ENCODE measurements at regions not wholly inside any gene's neighbourhood (a gene's known extent, or its start where the extent isn't known, plus 50 kb on each side); places are given as distances from the start of the nearest gene placed in this dataset.
A peak's percentile ranks its signal among the peaks of the same experiment; 100 is the strongest.
"Not testable (repeated sequence)": the region's sequence is repeated elsewhere in the genome, so short reads cannot be mapped to it uniquely, and the experiment has no call there.

DNA sequence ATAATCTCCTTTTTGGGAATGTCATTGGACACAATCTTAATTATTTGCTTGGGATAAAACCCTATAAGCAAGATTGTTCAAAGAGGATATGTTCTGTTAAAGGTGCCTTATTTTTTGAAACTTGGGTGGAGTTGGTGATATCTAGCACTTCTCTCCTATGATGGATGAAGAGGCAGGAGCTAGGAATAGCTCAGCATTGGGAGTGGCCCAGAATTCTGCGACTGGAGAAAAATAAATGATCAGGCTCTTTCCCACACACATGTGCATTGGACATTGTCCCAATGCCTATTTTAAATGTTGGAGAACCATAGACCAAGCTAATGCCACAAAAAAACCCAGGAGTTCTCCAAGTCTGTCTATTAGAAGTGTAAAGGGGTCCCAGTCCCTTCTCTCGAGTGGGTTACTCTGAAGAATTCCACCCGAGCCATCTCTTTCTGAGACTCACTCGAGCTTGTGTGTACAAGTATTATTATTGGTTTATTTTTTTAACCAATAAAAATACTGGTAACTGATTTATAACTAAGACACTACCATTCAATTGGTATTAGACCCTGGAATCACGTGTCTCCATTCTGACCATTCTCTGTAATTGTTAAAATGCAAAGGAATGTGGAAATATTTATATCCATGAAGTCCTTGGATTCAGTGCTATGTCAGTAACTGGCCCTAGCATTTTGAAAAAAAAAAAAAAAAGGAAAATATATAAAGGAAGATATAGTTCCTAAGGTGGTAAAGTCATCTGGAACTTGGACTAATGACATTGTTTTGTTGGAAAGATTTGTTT, 437.5 kb upstream of the TMEM132C start:
- no peak for DNase-seq (ENCODE audit: low spot score)

DNA sequence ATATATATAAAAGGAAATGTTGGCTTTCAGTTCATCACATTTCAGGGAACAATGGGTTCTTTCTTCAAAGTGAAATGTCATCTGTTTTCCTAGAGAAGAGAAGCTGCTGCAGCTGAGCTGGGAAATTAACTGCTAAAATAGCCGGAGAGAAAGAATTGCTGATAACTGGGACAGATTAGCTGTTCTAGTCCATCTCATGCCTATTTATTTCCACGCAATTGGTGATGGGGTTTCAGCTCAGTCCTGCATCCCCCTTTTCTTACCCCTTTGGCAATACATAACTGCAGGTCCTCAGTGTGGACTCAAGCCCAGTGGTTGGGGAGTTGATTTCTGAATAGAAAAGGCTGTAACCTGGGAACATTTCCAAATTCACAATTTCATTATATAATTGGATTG, 436.9 kb upstream of the TMEM132C start:
- DNase-seq (ENCODE audit: low spot score): no peak

DNA sequence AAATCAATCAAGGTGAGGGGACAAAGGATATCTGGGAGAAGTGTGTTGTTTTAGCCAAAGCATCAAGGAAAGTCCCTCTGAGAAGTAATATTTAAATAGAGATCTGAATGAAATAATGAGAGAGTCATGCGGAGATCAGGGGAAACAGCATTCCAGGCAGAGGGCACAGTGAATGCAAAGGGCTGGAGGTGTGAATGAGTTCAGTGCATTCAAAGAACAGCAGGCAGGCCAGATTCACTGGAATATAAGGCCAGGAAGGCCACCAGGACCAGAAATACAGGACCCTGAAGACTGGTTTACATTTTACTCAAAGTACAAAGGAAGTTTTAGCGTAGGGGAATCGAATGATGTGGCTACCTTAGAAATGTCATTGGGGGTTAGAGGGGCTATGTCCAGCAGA, 436.2 kb upstream of the TMEM132C start:
- DNase-seq (ENCODE audit: low spot score): no peak

DNA sequence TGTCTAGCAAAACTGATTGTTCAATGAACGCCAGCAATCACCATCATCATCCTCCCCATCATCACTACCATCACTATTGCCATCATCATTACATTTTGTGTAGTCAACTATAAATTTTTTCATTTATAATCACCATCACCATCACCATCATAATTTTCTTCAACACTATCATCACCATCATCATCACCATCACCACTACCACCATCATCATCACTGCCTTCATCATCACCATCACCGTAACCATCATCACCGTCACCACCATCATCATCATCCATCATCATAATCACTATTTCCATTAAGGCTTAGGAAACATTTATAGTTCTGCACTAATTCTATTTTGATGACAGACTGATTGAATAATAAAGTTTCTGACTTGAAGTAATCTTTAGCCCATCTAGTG, 434.8 kb upstream of the TMEM132C start:
- DNase-seq (ENCODE audit: low spot score): no peak

DNA sequence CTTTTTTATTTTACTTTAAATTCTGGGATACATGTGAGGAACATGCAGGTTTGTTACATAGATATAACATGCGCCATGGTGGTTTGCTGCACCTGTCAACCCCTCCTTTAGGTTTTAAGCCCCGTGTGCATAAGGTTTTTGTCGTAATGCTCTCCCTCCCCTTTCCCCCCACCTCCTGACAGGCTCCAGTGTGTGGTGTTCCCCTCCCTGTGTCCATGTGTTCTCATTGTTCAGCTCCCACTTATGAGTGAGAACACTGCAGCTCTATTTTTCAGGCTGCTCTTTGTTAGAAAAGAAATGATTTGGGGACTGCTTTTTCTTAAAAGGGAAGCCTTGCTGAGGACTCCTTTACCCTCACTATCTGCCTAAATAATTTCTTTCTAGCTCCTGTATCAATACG, 430.2 kb upstream of the TMEM132C start:
- DNase-seq (ENCODE audit: low spot score): not testable (repeated sequence)

DNA sequence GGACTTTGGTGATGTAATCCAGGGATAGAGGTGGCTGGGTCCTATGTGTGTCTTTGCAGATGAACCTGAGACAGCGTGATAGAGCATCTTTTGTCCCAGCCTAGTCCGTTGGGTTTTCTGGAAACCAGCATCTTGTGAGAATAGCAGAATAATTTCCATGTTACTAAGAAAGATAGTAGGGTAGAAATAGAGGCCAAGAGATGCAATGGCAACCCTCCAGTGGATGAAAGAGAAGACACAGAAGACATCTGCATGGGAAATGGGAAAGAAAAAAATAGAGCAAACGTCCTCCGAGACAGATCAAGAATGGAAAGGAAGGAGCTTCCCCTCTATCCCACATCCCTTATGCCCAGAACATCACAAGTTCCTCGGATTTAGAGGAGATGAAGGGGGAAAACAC, 409.3 kb upstream of the TMEM132C start:
- no peak for DNase-seq (ENCODE audit: low spot score)

DNA sequence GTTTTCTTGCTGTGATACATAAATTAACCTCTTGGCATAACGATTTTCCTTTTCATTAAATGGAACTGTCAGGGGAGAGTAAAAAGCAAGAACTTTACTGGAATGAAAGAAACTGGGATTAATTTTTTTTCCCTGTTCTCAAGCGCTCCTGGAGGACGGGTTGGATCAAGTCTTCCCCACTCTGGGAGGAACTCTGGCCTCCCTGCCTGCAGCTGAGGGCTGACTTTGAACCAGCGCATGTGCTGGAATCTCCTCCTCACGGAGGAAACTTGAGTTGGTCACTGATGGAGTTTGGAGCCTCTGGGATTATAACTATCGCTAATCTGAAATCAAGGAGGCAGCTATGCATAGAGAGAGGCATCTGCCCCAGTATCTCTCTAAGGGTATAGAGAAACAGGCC, 406.4 kb upstream of the TMEM132C start:
- DNase-seq (ENCODE audit: low spot score): no peak

DNA sequence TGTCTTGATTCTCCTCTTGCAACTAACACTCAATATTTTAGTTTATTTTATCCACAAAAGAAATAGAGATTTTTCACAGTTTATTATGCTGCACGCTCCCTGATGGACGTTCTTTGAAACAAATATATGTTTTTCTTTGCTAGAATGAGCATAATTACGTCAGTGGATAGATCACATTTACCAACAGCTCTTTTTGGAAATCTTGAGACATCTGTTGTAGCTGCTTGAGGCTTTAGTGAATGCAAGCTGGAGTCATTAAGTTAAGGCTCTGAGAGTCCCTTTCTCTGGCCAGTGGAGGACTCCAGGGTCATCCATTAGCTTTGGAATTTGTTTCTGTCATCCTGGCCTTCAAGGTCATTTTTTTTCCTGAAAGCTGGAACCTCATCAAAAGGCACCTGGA, 405.6 kb upstream of the TMEM132C start:
- DNase-seq (ENCODE audit: low spot score): no peak

DNA sequence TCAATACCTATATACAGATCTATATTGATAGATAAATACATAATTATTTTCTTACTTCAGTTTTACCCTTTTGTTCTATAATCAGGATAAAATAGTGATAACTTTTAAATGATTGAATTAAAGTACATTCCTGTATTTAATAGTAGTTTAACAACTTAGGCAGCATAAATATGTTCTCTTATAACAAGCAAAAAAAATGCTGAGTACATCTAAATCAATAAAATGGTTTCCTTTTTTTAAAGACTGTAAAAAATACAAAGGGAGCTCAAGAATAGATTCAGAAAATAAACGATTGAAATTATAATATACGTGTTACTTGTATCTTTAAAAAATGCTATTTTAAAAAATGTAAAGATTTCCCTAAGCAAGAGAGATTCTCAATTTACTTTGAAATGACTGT, 393.7 kb upstream of the TMEM132C start:
- DNase-seq (ENCODE audit: low spot score): no peak

DNA sequence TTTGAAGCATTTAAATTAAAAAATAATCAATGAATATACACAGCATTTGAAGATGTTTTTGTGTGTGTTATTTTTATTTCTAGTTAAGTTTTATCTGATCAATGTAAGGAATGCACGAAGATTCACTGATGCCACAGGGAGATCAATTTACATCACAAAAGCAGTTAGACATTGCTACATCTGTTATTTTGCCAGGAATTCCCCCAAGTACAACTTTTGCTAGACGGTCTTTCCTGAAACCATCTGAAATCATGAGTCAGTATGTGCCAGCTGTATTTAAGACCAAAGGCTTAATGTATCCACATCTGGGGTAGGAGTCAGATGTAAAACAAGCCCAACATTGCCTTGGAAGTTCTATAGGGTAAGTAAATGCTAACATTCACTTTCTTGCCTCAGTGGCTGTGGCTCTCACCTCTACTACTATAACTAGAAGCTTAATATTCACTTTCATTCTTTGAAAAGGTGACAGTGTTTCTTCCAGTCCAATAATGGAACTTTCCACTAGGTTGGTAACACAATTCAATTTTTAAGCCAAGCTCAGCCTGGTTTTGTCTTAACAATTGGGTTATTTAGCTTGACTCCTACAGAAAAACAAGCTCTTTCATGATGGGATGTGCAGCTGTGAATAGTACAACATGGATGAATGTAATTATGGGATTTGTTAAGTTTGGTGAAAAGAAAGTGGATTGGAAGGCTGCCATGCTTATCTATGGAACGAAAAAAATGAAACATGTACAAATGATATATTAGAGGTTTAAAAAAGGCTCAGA, 385.4 kb upstream of the TMEM132C start:
- no peak for DNase-seq (ENCODE audit: low spot score)

DNA sequence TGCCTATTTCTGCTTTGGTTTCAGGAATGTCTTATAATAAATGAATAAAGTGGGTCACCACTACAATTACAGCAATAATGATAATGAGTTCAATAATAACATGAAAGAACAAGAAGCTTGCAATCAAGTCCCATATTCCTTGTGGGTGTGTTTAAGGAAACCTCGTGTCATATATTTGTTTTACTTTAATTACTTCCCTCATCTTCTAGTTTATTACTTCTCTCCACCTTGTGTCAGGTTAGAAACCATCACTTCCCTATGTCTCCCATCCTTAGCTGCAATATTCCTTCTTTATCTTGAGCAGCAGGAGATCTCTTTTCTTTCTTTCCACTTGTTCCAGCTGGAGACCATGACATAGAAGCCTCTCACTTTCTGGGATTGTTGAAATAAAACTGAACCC, 384.0 kb upstream of the TMEM132C start:
- DNase-seq (ENCODE audit: low spot score): no peak

DNA sequence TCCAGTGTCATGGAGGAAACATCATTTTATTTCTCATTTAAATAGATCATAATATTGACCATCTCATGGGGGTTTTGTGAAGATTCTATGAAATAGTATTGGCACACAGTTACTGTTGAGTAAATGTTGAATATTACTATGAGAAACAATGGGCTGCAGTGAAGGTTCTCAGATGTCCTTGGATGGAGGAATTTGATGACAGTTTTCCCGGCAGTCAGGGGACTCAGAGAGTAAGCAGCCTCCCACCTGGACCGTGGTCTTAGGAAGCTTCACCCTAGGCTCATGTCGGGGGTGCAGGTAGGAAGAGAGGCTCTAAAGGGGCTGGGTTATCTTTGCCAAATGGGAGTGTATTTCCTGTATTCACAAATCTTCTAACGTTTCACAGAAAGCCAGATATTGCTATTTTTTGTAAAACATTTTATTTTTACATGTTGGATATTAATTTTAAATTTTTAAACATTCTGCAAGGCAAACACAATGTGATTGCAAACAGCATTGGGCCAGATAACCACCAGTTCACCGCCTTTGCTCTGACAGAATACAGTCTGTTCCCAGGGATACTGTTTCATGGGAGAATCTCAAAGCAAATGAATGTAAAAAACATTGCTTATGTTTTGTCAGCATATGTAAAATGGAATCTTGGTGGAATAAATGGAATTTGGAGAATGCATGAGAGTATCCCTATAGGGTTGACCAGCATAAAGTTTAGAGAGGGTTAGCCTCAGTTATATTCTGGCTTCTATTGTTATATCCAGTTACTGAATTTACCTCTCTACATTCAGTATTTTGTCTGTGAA, 380.8 kb upstream of the TMEM132C start:
- no peak for DNase-seq (ENCODE audit: low spot score)

DNA sequence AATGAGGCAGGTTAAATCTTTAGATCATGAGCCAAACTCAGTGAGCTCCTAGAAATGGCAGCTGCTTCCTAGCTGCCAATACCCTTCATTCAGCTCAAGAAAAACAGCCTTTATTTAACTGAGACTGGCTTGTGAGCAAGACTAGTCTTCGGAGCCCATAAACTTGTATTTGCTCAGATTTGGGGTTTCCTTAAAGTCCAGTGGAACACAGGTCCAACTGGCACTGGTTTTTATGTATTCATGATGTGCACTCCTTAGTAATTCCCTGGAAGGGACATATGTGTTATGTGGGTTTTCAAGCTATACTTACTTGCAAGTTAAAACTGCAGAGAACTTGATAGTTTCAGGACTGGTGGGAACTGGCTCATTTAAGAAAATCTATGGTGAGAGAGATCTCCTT, 380.1 kb upstream of the TMEM132C start:
- no peak for DNase-seq (ENCODE audit: low spot score)

DNA sequence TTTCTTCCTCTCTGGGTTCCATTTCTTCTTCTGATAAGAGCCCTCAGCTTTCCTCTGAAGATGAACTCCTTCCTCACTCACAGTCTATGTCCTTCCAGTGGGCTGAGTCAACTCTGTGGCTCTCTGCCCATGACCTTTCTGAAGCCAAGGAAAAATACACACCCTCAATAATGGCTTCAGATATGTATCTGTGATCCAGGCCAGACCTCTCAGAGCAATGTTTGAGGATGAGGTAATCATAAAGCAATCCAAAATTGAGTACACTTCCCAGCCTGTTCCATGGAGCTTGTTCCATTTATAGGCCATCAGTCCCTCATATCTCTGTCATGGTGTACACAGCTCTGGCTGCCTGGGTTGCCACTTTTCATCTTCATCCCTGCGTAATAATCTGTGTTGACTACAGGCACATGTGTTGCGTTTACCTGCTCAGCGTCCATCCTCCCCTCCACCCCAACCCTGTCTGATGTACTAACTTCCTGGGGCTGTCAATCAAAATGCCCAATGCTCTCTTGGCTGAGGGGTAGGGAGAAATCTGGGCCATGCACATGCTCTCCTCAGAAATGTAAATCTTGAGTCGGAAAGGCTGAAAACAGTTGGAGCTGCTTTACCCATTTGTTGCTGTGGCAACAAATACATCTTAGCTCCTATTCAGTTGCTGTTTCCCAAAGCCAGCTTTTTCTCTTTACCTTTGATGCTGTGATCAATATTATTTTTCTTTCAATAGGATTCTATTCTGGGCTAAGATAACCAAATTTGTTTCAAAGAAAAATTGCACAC, 377.8 kb upstream of the TMEM132C start:
- no peak for DNase-seq (ENCODE audit: low spot score)

DNA sequence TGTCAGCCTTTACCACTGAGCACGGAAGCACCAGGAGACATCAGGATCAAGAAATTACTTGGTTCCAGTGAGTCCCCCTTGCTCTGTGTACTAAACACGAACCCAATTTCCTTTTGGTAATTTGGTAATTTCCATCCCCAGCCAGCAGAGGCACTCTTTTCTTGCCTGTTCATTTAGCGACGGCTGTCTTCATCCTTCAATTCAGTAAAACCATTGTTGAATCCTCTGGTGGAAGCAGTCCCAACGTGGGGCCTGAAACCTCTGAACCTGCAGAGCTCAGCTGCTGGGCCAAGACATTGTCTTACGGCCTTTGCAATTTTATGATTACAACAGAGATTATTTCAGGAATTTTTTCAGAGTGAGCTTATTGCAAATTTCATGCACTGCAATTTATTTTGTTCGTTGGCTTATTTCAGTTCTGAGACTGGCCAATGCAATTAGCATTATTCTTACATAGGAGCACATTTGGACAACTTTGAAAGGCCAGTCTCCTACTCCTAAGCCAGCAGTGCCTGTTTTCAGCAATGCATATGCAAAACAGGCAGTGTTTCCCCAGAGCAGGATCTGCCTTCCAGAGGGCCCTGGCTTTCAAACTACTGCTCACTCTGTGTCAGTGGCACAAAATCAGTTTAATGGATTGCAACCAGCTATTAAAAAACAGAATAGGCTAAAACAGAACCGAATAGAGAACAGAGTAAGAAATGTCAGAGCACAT, 372.9 kb upstream of the TMEM132C start:
- DNase-seq (ENCODE audit: low spot score): peak; percentile 35

DNA sequence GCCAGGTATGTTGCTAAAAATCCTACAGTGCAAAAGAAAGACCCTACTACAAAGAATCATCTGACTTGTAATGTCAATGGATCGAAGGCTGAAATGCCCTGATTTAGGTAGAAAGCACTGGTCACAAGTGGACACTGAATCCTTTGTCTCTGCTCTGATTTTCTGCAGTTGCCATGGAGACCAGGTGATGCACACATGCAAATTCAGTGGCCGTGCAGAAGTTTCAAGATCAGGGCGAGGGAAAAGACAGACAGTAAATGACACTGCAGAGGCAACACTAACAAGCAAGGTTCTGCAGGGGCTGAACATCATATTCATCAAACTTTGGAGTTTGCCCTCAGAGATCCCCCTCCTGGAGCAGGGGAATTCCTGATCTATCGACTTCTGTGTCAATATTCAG, 370.3 kb upstream of the TMEM132C start:
- DNase-seq (ENCODE audit: low spot score): no peak

DNA sequence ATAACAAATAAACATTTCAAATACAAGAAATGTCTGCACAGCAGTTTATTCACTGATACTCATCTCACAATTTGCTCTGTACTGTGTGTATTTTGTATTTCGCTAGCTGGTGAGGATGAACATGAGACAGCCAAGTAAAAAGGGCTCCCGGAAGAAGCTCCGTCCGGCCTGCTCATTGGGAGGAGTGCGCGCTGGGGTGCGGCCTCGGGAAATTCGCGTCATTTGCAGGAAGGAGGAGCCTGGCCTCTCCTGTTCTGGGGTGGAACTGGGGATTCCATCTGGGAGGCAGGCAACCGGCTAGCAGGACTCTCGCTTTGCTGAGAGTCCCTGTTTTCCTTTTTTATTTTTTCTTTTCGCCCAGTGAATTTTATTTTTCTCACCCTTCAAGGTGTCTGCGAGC, 368.4 kb upstream of the TMEM132C start:
- DNase-seq (ENCODE audit: low spot score): no peak

DNA sequence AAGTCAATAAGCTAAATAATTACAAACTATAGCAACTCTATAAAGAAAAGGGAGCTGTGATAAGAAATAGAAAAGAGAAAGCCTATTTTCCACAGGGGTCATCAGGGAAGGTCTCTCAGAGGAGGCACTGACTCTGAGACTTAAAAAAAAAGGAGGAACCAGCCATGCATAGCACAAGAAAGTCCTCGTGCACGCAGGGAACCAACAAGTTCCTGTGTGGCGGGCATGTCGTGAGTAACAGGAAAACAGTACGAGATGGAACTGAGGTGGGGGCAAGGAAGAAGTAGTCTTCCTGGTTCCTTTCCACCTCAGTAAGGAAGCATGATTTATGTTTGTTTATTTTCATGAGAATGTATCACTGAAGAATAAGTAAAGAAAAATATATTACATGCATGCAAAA, 367.0 kb upstream of the TMEM132C start:
- DNase-seq (ENCODE audit: low spot score): no peak

DNA sequence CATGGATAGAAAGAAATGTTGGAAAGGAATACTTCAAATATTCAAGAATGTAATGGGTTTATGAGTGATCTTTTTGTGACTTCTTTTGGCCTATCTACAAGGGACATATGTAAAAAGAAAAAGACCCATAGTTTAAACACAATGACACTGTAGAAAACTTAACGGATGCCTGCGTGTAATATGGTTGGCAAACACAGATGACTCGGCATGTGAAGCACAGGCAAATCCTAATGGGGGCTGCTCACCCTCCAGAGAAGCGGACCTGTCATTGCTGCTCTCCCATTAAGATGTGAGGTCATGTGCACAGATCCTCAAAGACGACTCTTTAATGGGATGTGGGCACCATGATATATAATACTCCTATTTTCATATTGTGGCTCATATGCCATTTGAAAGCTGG, 366.6 kb upstream of the TMEM132C start:
- DNase-seq (ENCODE audit: low spot score): no peak

DNA sequence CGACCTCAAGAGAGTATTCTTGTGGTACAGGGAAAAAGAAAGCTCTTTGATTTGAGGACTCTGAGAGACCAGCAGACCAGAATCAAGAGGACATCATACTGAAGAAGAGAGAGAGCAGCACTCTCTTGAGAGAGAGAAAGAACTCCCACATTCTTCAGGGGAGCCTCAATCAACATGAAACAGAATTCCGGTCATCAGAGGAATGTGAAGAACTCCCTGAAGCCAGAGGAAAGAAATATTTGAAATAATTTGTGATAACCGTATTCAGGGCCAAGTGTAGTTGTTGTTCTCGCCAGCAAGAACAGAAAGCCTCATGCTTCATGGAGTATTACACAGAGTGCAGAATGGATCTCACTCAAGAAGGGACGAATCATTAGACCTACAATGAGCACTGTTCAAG, 363.8 kb upstream of the TMEM132C start:
- no peak for DNase-seq (ENCODE audit: low spot score)

DNA sequence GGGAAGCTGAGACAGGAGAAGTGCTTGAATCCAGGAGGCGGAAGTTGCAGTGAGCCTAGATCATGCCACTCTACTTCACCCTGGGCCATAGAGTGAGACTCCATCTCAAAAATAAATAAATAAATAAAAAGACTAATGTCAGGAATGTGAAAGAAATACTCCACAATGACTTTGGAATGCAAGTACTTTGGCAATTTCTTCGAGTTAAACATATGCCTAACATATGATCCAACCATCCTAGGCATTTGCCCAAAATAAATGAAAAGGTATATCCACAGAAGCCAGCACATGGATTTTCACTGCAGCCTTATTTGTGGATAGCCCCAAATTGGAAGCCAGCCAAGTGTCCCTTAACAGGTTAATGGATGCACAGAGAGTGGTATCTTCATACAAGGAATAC, 357.9 kb upstream of the TMEM132C start:
- no peak for DNase-seq (ENCODE audit: low spot score)

Data from HT-29 (cell line).